NCI-H510A treated with DMSO at 0.1 percent for 48 hours (cell line): ENCODE measurements at regions not wholly inside any gene's neighbourhood (a gene's known extent, or its start where the extent isn't known, plus 50 kb on each side); places are given as distances from the start of the nearest gene placed in this dataset.
A peak's percentile ranks its signal among the peaks of the same experiment; 100 is the strongest.
"Not testable (repeated sequence)": the region's sequence is repeated elsewhere in the genome, so short reads cannot be mapped to it uniquely, and the experiment has no call there.

Experiments used
- DNase-seq: peaks from one replicate; lab custom pipeline; 2025; lab: John Stamatoyannopoulos, UW

DNA sequence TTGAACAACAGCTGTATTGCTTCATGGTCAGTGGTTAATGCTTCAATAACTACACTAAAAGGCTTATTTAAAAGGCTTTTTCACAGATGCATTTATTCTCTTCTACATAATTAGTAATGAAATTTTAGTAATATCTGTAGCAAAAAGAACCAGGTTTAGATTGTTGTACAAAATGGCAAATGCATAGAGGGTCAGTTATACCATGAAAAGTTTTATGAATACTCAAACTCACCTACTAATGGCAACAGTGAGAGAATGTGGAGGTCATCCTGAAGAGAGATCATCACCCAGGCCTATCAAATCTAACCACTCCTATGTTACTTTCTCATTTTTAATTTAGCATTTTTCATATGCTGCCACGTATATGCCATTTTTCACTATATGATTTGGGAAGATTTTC lies 444.3 kb upstream of the CDH9 start:
- DNase-seq: no peak

DNA sequence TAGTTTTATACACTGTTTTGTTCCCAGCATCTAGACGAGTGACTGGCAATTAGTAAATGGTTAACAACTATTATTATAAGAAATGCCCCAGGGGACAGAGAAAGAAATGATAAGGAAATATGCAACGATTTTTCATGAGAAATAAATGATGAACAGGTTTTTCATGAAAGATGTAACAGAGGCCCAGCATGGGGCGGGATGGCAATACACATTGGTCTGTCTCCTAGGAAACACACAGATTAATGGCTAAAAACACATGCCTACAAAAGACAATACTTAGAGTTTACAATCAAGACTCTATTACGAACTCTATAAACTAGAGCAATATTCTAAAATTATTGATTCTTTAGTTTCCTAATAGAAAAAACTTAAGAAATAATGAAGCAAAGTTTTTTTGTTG lies 441.5 kb upstream of the CDH9 start:
- DNase-seq: no peak

GRCh38 chr5:27477550-27477949 lies 439.2 kb upstream of the CDH9 start:
- DNase-seq: no peak

DNA sequence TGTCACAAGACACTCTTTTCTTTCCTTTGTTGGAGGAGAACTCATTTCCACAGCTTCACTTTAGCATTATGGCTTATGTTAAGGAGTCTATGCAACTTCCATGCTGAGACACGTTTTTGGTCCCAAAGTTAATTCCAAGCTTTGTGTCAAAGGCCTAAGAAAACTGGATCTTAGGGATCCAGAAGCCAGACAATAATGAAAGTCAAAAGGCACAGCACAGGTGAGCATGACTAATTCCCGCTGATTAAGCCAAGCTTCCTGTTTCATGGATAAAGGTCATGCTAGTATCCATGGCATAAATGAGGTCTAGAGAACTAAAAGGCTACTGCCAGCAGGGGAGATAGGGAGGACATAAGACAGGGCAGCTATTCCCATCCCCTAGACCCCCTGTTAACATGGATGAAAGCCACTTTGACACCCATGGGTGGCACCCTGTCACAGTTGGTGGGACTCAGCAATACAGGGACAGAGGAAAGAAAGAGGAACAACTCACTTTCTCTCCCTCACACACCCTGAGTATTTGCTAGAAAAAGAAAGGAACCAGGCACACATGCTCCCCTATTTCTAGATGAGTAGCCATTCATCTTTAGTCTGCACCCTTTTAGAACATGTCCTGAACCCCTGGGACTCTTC lies 438.1 kb upstream of the CDH9 start:
- DNase-seq: no peak

- no peak for DNase-seq
Measured at GRCh38 chr5:27475063-27475462, 436.7 kb upstream of the CDH9 start.

DNA sequence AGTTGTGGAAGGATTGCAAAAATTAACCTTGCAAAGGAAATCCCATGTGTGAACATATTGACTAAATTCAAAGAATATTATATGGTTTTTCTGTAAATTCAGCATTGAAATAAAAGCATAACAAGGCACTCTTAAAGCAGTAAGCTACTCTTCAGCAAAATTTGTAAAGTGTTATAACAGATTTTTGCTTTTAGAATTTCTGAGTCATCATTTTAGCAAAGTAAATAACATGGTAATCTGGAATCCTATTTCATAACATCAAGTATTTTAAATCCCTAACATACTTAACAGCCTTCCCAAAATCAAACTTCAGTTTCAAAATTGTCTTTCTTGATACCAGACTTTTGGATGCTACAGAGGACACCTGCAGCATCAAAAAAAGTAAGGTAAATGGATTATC lies 436.0 kb upstream of the CDH9 start:
- no peak for DNase-seq

DNA sequence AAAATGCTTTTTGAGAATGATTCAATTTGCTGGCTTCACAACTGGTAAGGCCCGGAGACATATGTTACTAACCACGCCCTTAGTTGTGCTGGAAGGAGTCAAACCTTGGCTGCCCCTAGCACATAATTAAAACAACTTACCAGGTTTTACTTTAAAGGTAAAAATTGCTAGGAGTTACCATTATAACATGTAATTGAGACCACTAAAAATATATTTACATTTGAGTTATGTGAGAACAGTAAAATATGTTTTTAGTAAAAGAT lies 435.6 kb upstream of the CDH9 start:
- no peak for DNase-seq

DNA sequence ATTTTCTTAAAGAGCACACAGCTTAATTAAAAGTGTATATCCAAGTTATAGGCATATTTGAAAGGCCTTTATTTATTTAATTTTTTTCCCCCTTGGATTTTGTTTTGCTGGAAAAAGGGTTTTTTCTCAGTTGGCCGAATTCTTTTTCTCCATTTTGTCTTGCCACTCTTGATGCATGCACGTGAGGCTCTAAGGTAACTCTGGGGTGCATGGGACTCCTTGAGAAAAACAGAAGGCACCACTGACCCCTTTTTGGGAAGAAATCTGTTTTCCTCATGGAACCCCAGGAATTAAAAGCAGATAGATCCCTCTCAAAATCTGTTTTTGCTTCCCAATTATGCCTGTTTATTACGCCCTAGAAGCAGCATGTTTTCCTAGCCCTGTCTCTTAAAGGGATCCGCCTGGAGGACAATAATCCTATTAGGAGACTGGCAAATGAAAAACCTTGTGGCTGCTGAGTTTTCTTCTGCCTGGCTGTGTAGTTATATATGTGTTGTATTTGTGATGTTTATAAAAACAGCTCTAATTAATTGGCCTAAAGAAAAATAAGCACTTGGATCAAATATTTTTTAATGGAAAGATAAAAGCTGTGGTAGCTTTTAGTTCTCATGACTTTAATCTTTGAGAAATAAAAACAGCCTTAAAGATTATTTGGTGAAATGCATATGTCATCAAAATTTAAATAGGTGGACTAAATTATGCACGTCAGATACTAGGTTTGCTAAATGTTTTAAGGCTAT lies 435.1 kb upstream of the CDH9 start:
- no peak for DNase-seq

DNA sequence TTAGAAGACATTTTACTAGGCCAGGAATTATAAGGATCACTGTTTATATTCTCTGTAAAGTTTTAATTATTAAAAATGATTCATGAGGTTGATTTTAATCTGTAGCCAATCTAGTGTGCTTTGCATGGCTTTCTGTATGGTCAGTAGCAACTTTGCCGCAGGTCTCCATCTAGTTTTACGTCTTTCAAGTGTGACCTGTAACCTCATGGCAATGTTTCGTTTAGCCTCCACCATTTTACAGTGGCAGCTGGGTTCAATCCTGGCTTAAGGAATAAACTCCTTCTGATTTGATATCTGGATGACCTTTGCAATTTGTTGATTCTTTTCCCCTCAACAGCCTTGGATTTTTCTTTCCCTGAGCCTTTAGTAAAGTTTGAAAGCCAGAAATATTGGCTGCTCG lies 434.5 kb upstream of the CDH9 start:
- no peak for DNase-seq

- no peak for DNase-seq
Measured at GRCh38 chr5:27472000-27472763, 433.8 kb upstream of the CDH9 start.

GRCh38 chr5:27466959-27467358 lies 428.6 kb upstream of the CDH9 start:
- no peak for DNase-seq

- no peak for DNase-seq
Measured at GRCh38 chr5:27465140-27465539, 426.8 kb upstream of the CDH9 start.

GRCh38 chr5:27463446-27464149 lies 425.2 kb upstream of the CDH9 start:
- no peak for DNase-seq

DNA sequence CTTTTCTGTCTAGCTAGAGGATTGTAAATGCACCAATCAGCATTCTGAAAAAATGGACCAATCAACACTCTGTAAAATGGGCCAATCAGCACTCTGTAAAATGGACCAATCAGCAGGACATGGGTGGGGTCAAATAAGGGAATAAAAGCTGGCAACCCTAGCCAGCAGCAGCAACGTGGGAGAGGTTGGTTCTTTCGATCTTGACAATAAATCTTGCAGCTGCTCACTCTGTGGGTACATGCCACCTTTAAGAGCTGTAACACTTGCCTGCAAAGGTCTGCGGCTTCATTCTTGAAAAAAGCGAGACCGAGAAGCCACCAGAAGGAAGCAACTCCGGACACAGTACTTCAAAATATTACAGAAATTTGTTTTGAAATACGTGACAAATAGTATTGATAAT lies 424.6 kb upstream of the CDH9 start:
- DNase-seq: no peak

DNA sequence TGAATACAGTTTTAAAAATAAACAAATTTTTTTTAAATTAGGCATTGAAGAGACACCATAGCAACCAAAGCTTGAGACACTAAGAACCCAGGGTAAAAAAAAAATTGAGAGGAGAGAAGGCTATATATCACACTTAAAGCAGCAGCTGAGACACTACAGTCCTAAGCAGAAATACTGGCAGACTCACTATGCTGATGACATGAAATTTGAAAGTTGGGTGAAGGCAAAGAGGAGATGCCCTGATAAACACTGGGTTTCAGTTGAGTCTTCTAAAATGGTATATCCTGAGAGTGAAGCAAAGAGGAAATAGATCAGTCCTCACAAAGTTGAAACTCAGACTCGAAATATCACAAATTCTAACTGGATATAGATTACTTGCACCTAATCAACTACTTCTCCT lies 419.9 kb upstream of the CDH9 start:
- DNase-seq: no peak

DNA sequence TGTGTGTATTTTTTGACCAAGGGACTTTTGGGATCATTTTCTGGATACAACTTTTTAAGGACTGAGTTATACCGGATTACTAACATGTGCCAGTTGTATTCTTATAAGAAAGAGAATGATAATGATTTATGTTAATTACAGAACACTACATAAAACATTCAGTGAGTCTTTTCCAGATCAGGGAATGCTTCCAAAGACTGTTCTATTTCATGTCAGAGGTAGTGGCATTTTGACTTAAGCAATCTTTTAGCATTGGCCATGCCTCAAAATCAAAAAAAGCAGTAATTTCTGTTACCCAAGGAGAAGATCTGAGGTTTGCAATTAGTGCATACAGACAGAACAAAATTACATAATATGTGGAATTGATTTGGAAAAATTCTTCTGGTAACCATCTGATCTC lies 413.0 kb upstream of the CDH9 start:
- DNase-seq: no peak

DNA sequence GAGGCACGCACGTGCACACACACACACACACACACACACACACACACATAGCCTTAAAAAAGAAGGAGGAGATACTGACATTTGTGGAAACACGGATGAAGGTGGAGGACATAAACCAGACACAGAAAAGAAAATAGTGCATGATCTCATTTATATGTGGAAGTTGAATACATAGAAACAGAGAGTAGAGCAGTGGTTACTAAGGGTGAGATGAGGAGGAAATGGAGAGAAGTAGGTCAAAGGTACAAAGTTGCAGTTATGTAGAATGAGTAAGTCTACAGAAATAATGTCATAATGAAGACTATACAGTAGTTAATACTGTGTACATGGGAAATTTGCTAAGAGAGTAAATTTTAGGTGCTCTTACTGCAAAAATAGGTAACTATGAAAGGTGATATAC lies 412.2 kb upstream of the CDH9 start:
- peak; percentile 4 for DNase-seq

DNA sequence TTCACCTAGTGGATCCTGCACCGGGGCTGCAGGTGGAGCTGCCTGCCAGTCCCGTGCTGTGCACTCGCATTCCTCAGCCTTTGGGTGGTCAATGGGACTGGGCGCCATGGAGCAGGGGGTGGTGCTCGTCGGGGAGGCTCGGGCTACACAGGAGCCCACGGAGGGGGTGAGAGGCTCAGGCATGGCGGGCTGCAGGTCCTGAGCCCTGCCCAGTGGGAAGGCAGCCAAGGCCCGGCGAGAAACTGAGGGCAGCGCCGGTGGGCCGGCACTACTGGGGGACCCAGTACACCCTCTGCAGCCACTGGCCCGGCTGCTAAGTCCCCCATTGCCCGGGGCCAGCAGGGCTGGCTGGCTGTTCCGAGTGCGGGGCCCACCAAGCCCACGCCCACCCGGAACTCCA lies 401.0 kb upstream of the CDH9 start:
- DNase-seq: not testable (repeated sequence)

- DNase-seq: peak; percentile 58
Measured at GRCh38 chr5:27437594-27438200, 399.3 kb upstream of the CDH9 start.

GRCh38 chr5:27434335-27434734 lies 395.9 kb upstream of the CDH9 start:
- no peak for DNase-seq

- no peak for DNase-seq
Measured at GRCh38 chr5:27414099-27414498, 375.7 kb upstream of the CDH9 start.

GRCh38 chr5:27412384-27412783 lies 374.0 kb upstream of the CDH9 start:
- DNase-seq: no peak

DNA sequence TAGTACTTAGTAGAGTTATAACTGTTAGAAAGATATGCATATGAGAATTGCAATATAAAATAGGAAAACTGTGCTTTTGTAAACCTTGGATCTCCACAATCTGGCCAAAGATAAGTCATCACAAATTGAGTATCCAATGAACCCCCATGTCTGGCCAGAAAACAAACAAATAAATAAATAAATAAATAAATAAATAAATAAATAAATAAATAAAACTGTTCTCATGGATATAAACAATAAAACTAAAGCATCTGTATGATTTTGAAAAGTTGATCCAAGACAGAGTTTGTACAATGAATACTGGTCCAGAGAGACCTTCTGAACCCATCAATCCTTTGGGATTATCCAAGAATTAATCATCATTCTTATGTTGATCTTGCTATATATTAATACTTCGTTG lies 367.6 kb upstream of the CDH9 start:
- DNase-seq: no peak
